B cell (primary cell): ENCODE measurements at regions not wholly inside any gene's neighbourhood (a gene's known extent, or its start where the extent isn't known, plus 50 kb on each side); places are given as distances from the start of the nearest gene placed in this dataset.

Source experiments
- ATAC-seq: fragments of 200-7000 bp; cut with Tn5 transposase; one replicate; pipeline ENCODE4 v1.10.0; 2021; ENCODE audit warnings: low read depth, mild to moderate bottlenecking, moderate number of reproducible peaks, moderate library complexity
- CTCF ChIA-PET: fragments of 350-600 bp; sonication (Branson Sonifier 250); formaldehyde crosslinking; loops from one replicate; lab custom pipeline; 2021; ENCODE audit warnings: antibody characterized with exemption, inconsistent platforms; lab: Charles Lee
- POLR2A ChIA-PET: fragments of 350-600 bp; sonication (Branson Sonifier 250); formaldehyde crosslinking; loops from one replicate; lab custom pipeline; 2021; ENCODE audit warnings: antibody characterized with exemption; lab: Charles Lee
- DNase-seq: peaks from one replicate; pipeline ENCODE4 v3.0.0; 2013
- H2AFZ ChIP-seq: 2 replicates; pipeline ENCODE4 v1.6.1; 2012; ENCODE audit warnings: mild to moderate bottlenecking, low read depth, low read length; ENCODE audit not compliant: insufficient read depth, poor library complexity, severe bottlenecking
- H3K27ac ChIP-seq, 2 donors: 1 replicate in 1 of 2; 2 replicates in 1 of 2; pipeline ENCODE4 v1.5.1; 2012 to 2013; ENCODE audit warnings: low read length in 2 of 2, mild to moderate bottlenecking in 2 of 2, moderate library complexity in 1 of 2
- H3K27me3 ChIP-seq, 4 experiments: fragments of 200-600 bp in 1 of 4; sonication (generic) in 1 of 4; replicated peaks in 1 of 4; 1 replicate in 2 of 4; 2 replicates in 2 of 4; pipeline versions ENCODE4 v1.6.1 to v1.7.0; 2013 to 2016; ENCODE audit warnings: low read length in 3 of 4, mild to moderate bottlenecking in 2 of 4, mixed read lengths in 1 of 4, moderate library complexity in 1 of 4; ENCODE audit not compliant: insufficient read depth in 4 of 4, control insufficient read depth in 3 of 4; ENCODE audit errors: control extremely low read depth in 1 of 4
- H3K36me3 ChIP-seq, 2 experiments: replicated peaks in 1 of 2; 1 replicate in 1 of 2; 2 replicates in 1 of 2; pipeline versions ENCODE4 v1.6.1 to v1.7.1; 2013; ENCODE audit warnings: low read length in 1 of 2; ENCODE audit not compliant: insufficient read depth in 2 of 2, control insufficient read depth in 1 of 2; ENCODE audit errors: control extremely low read depth in 1 of 2, extremely low read depth in 1 of 2
- H3K4me1 ChIP-seq, 2 donors: fragments of 200-600 bp in 1 of 2; sonication (generic) in 1 of 2; 1 replicate in 1 of 2; 2 replicates in 1 of 2; pipeline versions ENCODE4 v1.5.1 to v1.6.1; 2013 to 2017; ENCODE audit warnings: low read length in 2 of 2; ENCODE audit not compliant: control insufficient read depth in 2 of 2, insufficient read depth in 2 of 2
- H3K4me2 ChIP-seq: replicated peaks from 2 replicates; pipeline ENCODE3; 2012; ENCODE audit warnings: mild to moderate bottlenecking, low read depth, low read length; ENCODE audit not compliant: poor library complexity, severe bottlenecking
- H3K4me3 ChIP-seq, 5 experiments: fragments of 200-600 bp in 1 of 5; sonication (generic) in 1 of 5; 1 replicate in 3 of 5; 2 replicates in 2 of 5; pipeline versions ENCODE4 v1.5.1 to v1.7.0; 2011 to 2016; ENCODE audit warnings: low read length in 4 of 5, mild to moderate bottlenecking in 4 of 5, low read depth in 2 of 5, control low read depth in 1 of 5, moderate library complexity in 1 of 5; ENCODE audit not compliant: insufficient read depth in 1 of 5; ENCODE audit errors: control extremely low read depth in 1 of 5, extremely low read depth in 1 of 5
- H3K79me2 ChIP-seq: fragments of 200-600 bp; sonication (generic); one replicate; pipeline ENCODE4 v1.6.0; 2016; ENCODE audit warnings: low read length; ENCODE audit not compliant: control insufficient read depth, insufficient read depth
- H3K9ac ChIP-seq: fragments of 200-600 bp; sonication (generic); 2 replicates; pipeline ENCODE4 v1.6.1; 2017; ENCODE audit warnings: mild to moderate bottlenecking, low read length, moderate library complexity
- H3K9me3 ChIP-seq, 3 donors: one replicate each; pipeline versions ENCODE4 v1.6.1 to v1.7.1; 2013; ENCODE audit warnings: low read length in 2 of 3; ENCODE audit not compliant: control insufficient read depth in 2 of 3, insufficient read depth in 1 of 3; ENCODE audit errors: control extremely low read depth in 1 of 3
- H4K20me1 ChIP-seq: 2 replicates; pipeline ENCODE4 v1.6.0; 2012; ENCODE audit warnings: mild to moderate bottlenecking, low read length; ENCODE audit not compliant: insufficient read depth, control insufficient read depth, poor library complexity, severe bottlenecking
- H3K27ac Mint-ChIP-seq: one replicate; pipeline ENCODE4 v1.8.0; 2021; ENCODE audit warnings: mixed read lengths
- H3K27me3 Mint-ChIP-seq: one replicate; pipeline ENCODE4 v1.8.0; 2021; ENCODE audit warnings: mixed read lengths
- H3K4me1 Mint-ChIP-seq: one replicate; pipeline ENCODE4 v1.8.0; 2021; ENCODE audit warnings: mixed read lengths
- H3K4me3 Mint-ChIP-seq: one replicate; pipeline ENCODE4 v1.8.0; 2021; ENCODE audit warnings: mixed read lengths
- H3K9me3 Mint-ChIP-seq: one replicate; pipeline ENCODE4 v1.8.0; 2022; ENCODE audit warnings: mixed read lengths; ENCODE audit not compliant: insufficient read depth
- EZH2 ChIP-seq: IDR thresholded peaks from 2 replicates; pipeline ENCODE4 v1.6.1; 2012; ENCODE audit warnings: borderline replicate concordance, low read depth, mild to moderate bottlenecking, moderate library complexity, low read length; ENCODE audit not compliant: insufficient read depth, poor library complexity, severe bottlenecking
- WGBS: methylation state at CpG from one replicate; pipeline ENCODE4 v1.1.5; 2013; ENCODE audit warnings: missing lambda C conversion rate; ENCODE audit not compliant: insufficient coverage; 5-methylcytosine and 5-hydroxymethylcytosine counted together
- intact Hi-C: fragments of 100-400 bp; cut with micrococcal nuclease; formaldehyde crosslinking; loops from one replicate; pipeline ENCODE4 v1.10.0; 2022
- TF ChIP-seq, protein P1 (sequence below): fragments of 200-600 bp; IDR thresholded peaks from one replicate; pipeline ENCODE4 v1.8.0; 2022; ENCODE audit warnings: antibody characterized with exemption, mild to moderate bottlenecking

DNA sequence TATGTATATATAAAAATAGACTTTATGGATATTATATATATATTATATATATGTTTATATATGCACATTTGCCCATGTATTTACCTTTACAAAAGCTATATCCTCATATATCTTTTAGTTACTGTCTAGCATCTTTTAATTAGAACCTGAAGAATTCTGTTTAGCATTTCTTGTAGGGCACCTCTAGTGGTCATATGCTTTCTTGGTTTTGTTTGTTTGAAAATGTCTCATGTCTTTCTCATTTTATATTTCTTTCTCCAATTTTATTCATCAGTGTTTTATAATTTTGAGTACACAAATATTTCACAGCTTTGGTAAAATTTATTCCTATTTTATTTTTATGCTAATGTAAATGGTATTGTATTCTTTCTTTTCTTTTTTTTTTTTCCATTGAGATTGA is 70.3 kb upstream of the SPIN4 start:
- H3K27me3 Mint-ChIP-seq = no peaks in the 10 kb centered on the region
- Histone ChIP-seq H2AFZ (no peak overlapping the region), H3K4me3 (no peak overlapping the region), H3K4me1 (no peaks in the 10 kb centered on the region), H3K79me2 (no peaks in the 10 kb centered on the region), H3K27ac (no peak overlapping the region), H3K36me3 (no peaks in the 10 kb centered on the region), H3K9me3 (peaks cover 0 to 9% (median 0%) of the 10 kb centered on the region in 3 donors), H3K4me2 (no peak overlapping the region), H3K9ac (no peak overlapping the region), H3K27me3 (no peaks in the 10 kb centered on the region), H4K20me1 (no peaks in the 10 kb centered on the region)
- POLR2A ChIA-PET = no interaction called here
- TF ChIP-seq, protein P1, sequence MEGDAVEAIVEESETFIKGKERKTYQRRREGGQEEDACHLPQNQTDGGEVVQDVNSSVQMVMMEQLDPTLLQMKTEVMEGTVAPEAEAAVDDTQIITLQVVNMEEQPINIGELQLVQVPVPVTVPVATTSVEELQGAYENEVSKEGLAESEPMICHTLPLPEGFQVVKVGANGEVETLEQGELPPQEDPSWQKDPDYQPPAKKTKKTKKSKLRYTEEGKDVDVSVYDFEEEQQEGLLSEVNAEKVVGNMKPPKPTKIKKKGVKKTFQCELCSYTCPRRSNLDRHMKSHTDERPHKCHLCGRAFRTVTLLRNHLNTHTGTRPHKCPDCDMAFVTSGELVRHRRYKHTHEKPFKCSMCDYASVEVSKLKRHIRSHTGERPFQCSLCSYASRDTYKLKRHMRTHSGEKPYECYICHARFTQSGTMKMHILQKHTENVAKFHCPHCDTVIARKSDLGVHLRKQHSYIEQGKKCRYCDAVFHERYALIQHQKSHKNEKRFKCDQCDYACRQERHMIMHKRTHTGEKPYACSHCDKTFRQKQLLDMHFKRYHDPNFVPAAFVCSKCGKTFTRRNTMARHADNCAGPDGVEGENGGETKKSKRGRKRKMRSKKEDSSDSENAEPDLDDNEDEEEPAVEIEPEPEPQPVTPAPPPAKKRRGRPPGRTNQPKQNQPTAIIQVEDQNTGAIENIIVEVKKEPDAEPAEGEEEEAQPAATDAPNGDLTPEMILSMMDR = no peak
- TF ChIP-seq EZH2 = no peak
- CTCF ChIA-PET = no interaction called here
- no peak overlapping the region for H3K27ac Mint-ChIP-seq
- peaks cover 3% of the 10 kb centered on the region for H3K9me3 Mint-ChIP-seq
- ATAC-seq (no peak), DNase-seq (no peak)
- H3K4me1 Mint-ChIP-seq = no peaks in the 10 kb centered on the region
- intact Hi-C loops = no loop called here
- no peak overlapping the region for H3K4me3 Mint-ChIP-seq

DNA sequence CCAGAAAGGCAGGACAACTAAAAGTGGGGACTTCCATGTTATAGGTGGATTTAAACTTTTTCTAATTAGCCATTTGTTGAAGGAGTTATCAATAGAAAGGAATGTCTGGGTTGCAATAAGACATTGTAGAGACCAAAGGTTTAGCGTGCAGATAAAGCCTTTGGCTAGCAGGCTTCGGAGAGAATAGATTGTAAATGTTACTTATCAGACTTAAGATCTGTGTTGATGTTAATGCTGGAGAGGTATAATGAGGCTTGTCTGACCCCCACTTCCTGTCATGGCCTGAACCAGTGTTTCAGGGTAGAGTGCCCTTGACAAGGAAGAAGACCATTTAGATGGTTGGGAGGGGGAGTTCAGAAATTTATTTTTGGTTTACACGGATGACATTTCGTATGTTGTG is 67.1 kb upstream of the SPIN4 start:
- Histone ChIP-seq H2AFZ (no peak overlapping the region), H4K20me1 (no peaks in the 10 kb centered on the region), H3K79me2 (no peaks in the 10 kb centered on the region), H3K27ac (no peak overlapping the region), H3K36me3 (no peaks in the 10 kb centered on the region), H3K9ac (no peak overlapping the region), H3K4me3 (no peak overlapping the region), H3K4me1 (no peaks in the 10 kb centered on the region), H3K9me3 (peaks cover 0 to 3% (median 0%) of the 10 kb centered on the region in 3 donors), H3K27me3 (no peaks in the 10 kb centered on the region), H3K4me2 (no peak overlapping the region)
- CTCF ChIA-PET = no interaction called here
- H3K9me3 Mint-ChIP-seq = peaks cover 3% of the 10 kb centered on the region
- no peak overlapping the region for H3K4me3 Mint-ChIP-seq
- no peaks in the 10 kb centered on the region for H3K27me3 Mint-ChIP-seq
- TF ChIP-seq EZH2 = no peak
- TF ChIP-seq, protein P1 = no peak
- intact Hi-C loops = no loop called here
- 100% methylated on average over 3 of the region's 4 CpGs for WGBS
- ATAC-seq (no peak), DNase-seq (no peak)
- POLR2A ChIA-PET = no interaction called here
- no peaks in the 10 kb centered on the region for H3K4me1 Mint-ChIP-seq
- no peak overlapping the region for H3K27ac Mint-ChIP-seq
